Embryonic facial prominence (tissue), 1 donor: ENCODE measurements at regions not wholly inside any gene's neighbourhood (a gene's known extent, or its start where the extent isn't known, plus 50 kb on each side); places are given as distances from the start of the nearest gene placed in this dataset.

Experiments used
- DNase-seq: peaks from one replicate; pipeline ENCODE4 v3.0.0-alpha.2; 2016; ENCODE audit errors: extremely low spot score

DNA sequence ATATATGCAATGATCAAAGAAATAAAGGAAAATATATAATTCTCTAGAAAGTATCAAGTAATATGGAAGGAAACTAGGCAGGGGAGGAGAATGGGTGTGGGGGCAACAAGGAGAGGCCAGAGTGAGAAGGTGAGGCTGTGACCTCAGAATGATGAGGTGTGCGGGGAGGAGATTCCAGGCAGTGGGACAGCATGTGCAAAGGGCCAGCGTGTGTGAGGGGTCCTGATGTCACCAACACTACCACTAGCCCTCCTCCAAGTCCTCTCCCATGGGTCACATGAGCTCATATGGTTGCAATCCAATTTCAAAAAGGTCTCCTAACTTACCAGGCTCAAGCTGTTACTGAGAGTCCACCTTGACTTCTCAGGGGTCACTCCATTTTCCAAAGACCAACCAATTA lies 463.9 kb downstream of the MN1 start:
- DNase-seq: no peak

DNA sequence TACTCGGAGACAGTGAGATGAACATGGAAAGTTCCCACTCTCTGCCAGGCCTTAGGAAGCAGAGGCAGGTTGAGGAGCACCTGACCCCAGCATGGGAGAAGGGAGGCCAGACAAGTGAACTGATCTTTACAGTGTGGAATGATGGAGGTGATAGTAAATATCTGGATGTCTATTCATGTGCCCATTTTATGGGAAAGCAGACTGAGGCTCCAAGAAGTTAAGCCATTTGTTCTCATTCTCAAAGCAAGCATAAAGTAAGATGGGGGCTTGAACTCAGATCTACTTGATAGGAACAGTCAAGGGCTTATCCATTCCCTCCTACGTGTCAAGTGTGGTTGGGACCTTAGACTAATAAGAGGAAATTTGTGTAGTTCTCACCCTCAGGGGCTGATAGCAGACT lies 461.5 kb downstream of the MN1 start:
- DNase-seq: no peak

DNA sequence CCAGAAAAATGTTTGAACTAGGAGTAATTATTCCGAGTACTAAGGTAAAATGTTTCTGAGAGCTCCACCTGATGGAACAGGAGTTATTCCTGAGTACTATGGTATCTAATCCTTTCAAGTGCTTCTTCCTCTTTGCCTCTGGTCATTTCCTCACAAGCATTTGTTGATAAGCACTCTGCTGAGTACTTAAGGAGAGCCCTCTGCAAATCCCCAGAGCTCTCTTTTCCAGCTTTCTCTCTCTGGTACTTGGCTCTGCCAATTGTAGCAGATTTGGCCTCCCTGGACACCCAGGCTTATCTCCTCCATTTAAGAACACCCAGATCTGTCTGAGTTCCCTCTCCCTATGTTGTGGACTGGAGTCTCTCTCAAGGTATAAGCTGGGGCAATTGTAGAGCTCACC lies 457.0 kb downstream of the MN1 start:
- no peak for DNase-seq

DNA sequence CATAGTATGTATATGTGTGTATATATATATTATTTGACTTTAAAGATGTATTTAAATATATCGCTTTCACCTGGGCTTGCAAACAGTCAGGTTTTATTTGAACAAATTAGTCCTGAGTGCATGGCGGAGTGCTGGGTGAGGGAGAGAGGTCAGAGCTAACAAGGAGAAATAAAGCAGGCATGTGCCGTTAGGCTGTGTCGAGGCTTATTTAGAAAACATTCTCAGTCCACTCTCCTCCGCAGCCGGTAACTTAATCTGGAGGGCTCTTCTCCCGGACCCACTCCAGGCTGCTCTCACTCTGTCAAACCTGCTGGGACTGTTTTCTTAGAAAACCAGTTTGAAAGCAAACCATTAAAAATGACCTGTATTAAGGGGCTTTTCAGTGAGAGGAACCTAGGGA lies 455.9 kb downstream of the MN1 start:
- DNase-seq: no peak

DNA sequence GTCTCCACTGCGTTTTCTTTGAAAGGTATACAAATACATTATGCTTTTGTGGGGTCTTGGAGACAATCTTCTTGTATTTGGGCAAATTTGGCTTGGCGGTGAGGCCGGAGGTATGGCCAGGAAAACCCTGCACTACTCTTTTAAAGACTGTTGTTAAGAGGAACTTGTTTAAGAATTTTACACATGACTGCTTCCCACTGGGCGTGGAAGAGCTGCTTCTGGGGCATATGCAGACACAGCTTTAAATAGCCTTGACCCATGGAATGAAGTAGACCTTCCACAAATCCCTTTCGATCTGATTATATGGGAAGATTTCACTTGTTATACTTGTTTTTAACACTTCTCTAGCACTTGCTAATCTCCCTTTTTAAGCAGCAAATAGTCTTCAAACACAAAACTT lies 453.6 kb downstream of the MN1 start:
- DNase-seq: no peak

DNA sequence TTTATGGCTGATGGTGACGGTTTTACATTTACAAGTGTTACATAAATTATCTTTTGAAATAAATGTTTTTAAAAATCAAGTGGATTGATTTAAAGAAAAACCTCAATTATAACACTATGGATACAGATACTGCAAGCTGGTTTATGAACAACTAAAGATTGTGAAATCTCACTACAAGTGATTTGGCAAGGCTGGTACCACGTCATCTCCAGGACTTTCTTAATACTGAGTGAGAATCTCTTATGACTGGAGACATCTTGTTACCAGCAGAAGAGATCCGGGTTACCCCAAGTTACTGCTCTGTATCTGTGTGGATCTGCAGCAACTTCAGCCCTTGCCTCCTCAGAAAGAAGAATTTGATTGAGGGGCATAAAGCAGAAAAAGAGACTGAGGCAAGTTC lies 452.9 kb downstream of the MN1 start:
- DNase-seq: no peak

DNA sequence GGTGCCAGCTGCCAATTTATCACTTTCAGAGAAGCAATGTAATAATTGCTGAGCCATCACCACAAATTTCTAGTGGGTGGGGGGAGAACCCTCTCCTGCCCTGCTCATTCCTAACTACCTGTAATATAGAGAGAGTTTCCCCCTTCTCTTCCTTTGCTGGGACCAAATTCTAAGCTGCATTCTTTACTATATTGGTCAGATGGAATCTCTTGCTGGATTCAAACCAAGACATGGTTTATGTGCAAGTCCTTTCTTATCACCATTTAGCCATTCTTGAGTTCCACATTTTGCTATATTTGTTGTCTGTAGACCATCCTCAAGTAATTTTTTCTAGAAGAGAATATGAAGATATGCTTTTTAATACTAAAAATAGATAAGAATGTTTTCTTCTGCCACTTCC lies 452.1 kb downstream of the MN1 start:
- no peak for DNase-seq

DNA sequence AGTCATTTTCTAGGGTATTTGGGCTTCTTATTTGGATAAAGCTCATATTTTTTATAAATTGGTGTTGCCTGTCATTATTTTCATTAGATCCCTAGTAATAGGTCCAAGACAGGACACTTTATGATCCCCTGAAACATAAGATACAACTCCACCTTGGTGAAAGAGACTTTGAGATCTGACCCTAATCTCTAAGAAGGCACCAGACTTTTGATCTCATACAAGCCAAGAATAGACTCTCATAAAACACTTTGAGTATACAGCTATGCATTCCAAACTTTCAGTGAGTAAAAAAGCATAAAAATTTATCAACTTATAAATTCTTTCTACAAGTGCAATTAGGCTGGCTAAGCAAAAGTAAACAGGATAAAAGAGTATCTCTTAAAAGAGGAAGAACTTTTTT lies 451.2 kb downstream of the MN1 start:
- DNase-seq: no peak

DNA sequence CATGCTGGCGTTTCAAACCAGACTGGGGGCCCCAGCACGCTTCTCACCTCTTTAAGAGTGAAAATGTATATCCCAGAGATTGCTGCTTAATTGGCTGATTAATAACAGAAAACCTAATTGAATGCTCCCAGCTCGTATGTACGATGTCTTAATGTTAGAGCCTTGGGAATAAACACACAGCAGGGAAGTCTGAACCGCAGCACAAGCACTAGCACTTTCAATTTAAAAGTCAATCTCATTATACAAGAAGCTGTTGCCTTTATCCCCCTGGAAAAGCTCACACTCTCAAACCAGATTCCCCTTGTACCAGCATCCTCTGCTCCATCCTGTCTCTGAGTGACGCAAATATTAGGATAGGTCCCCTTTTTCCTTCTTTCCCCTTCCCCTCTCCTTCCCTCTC lies 449.1 kb downstream of the MN1 start:
- no peak for DNase-seq

DNA sequence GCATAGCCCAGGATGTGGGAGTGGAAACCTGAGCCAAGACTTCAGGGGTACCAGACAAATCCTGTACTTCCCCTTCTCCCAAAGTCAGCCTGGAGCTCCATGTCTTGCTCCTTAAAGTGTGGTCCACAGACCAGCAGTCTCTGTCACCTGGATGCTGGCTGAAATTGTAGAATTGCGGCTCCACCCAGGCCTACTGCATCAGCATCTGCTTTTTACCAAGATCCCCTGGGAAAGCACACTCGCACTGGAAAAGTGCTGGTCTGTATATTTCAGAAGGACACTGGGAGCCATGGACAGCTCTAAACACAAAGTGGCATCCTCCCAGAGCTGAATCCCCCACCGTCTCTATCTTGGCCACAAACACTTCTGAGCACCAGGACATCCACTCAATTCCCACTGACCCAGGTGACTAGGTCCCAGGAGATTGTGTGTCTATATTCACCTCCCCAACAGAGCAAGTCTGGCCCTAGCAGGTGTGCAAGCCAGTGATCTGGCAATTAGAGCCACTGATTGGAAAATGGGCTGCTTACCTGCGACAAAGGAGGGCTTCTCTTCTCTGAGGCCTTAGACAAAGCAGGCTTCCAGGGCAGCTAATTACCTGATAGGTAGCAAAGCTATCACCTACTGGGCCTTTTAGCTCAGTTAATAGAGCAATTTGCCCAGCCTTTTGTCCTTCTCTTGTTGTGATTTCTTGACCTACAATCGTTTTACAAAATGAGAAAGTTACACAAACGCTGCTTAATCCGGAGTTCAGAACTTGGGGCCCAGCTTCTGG lies 443.3 kb downstream of the MN1 start:
- no peak for DNase-seq

DNA sequence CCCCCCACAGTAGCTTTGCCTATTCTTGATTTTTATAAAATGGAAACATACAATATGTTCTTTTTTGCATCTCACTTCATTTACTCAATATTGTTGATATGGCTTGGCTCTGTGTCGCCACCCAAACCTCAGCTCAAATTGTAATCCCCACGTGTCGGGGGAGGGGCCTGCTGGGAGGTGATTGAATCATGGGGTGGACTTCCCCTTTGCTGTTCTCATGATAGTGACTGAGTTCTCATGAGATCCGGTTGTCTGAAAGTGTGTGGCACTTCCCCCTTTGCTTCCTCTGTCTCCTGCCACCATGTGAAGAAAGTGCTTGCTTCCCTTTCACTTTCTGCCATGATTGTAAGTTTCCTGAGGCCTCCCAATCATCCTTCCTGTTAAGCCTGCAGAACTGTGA lies 431.3 kb downstream of the MN1 start:
- DNase-seq: no peak

DNA sequence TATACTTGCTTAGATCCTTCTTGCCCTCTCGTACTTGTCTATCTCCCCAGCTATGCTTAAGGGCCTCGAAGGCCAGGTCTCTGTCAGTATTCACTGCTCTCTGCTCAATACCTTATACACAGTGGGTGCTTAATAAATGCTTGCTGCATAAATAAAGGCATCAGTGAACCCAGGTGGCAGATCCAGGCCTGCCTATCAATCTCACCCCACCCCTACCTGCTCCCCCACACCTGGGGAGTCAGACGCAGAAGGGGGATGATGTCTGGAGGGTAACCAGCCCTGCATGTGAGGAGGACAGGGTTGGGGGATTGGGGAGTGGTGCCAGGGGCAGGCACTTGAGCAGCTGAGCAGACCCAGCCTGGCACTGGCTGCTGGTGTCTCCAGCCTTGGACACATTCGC lies 430.6 kb downstream of the MN1 start:
- DNase-seq: no peak

DNA sequence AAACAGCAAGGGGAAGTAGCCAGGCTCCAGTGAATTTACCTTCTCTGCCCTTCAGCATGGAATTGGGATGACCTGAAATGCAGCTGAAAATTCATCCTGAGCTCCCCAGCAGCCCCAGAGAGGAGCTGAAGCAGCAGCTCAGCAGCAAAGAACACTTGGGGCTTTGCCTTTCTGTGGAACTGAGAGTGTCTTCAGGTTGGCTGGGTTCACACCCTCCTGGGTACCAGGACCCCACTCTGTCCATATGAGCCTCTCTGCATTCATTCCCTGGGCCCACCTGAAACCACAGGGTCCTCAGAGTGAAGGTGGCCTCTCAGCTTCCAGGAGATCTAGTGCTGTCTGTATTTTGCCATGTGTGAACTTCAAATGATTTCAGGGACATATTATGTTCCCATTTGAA lies 429.2 kb downstream of the MN1 start:
- no peak for DNase-seq

DNA sequence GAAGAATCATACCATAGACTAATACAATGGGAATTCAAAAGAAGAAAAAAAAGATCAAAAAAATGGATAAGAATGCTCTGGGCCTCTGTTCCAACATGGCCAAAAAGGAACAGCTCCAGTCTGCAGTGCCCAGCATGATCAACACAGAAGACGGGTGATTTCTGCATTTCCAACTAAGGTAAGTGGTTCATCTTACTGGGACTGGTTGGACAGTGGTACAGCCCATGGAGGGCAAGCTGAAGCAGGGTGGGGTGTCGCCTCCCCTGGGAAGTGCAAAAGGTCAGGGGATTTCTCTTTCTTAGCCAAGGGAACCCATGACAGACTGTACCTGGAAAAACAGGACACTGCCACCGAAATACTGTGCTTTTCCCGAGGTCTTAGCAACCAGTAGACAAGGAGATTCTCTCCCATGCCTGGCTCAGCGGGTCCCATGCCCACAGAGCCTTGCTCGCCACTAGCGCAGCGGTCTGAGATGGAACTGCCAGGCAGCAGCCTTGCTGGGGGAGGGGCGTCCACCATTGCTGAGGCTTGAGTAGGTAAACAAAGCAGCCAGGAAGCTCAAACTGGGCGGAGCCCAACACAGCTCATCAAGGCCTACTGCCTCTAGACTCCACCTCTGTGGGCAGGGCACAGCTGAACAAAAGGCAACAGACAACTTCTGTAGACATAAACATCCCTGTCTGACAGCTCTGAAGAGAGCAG lies 428.4 kb downstream of the MN1 start:
- DNase-seq: no peak

DNA sequence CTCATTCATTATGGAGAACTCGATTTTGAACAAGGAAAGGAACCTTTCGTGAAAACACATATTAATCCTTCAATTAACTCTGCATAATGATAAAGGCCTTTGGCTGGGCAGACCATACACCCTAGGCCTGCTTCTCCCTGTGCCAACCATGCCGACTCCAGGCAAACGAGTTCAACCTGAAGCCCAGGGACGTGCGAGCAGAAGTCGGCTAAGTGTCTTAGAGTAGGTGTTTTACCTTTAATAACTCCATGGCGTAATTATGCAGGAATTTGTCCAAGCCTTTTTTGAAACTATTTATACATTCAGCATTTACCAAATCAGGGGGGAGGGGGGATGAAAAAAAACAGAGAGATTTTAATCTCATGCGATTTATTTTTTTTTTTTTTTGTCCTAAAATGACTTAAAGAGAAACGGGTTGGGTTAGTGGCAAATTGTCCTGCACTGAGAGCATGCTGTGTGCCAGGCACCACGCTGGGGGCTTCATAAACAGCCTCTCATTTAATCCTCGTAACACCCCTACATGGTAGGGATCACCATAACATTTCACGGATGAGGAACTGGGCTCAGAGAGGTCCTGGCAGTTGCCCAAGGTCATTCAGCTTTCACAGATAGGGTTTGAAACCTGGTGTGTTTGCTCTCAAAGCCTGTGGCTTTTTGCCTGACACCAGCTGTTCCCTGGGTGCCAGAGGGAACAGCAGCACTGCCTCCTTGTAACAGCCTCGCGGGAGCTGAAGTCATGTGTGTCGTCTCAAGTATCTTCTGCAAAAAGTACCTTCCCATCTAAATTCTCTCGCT lies 423.9 kb downstream of the MN1 start:
- DNase-seq: no peak

DNA sequence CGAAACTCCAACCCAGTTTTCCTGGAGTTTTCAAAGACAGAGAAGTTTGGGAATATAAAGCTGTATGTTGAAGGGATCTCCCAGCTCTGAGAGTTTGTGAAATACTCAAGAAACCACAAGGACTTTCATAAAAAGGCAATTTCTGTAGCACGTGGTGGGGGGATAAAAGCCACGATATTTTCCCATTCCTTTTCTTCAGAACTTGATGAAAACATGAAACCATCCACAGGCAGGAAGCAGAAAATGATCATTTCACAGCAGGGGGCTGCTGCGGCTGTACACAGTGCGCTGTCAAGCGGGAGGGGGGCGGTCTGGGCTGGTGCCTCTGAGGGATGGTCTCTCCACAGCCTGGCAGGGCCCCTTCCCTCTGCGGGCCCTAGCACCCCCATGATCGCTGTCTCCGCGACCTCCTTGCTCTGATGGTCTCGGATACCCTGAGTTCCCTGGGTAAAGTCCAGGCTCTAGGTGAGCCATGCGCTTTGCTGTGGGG lies 423.2 kb downstream of the MN1 start:
- peak; percentile 50 for DNase-seq

DNA sequence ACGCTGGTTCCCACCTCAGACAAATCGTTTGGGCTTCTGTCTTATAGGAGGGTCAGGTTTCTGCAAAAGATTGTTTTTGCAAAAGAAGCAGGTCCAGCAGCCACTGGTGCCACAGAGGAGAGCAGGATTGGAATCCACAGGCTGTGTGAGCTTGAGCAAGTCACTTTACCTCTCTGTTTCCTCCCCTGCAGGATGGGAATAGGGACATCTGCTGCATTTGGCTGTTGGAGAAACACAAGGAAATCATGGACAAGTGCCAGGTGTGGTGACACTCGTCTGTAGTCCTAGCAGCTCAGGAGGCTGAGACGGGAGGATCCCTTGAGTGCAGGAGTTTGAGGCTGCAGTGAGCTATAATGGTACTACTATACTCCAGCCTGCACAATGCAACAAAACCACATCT lies 422.6 kb downstream of the MN1 start:
- DNase-seq: no peak

DNA sequence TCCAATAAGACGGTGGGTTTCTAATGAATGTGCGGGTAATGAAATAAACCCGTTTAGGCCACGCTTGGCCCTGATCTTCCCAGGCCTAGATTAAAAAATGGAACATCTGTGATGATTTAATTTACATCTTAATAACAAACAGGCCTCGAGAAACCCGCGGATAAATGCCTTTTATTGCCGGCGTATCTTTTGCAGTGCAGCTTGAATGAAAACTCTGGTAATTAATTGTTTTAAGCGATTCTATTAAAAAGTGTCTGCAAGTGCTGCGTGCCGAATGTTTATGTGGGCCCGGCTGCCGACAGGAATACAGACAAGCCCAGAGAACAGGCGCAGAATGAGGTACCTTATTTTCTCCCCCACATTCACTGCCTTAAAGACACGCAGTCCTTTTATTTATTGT lies 420.7 kb downstream of the MN1 start:
- DNase-seq: no peak

DNA sequence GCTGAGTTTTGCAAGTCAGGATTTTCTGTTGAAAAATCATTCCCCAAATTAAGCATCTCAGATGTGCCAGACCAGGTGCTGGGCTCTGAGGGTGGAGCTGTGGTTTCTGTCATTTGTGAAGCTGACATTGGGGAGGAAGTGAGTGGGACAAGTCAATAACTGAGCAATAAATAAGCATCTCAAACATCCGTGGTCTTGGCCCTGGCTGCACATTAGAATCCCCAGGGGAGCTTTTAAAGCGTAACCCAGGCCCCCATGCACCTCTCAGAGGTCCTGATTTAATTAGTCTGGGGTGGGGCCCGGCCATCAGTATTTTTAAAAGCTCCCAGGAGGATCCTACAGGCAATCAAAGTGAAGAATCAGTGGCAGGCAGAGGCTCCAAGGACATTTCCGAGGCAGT lies 420.0 kb downstream of the MN1 start:
- no peak for DNase-seq

DNA sequence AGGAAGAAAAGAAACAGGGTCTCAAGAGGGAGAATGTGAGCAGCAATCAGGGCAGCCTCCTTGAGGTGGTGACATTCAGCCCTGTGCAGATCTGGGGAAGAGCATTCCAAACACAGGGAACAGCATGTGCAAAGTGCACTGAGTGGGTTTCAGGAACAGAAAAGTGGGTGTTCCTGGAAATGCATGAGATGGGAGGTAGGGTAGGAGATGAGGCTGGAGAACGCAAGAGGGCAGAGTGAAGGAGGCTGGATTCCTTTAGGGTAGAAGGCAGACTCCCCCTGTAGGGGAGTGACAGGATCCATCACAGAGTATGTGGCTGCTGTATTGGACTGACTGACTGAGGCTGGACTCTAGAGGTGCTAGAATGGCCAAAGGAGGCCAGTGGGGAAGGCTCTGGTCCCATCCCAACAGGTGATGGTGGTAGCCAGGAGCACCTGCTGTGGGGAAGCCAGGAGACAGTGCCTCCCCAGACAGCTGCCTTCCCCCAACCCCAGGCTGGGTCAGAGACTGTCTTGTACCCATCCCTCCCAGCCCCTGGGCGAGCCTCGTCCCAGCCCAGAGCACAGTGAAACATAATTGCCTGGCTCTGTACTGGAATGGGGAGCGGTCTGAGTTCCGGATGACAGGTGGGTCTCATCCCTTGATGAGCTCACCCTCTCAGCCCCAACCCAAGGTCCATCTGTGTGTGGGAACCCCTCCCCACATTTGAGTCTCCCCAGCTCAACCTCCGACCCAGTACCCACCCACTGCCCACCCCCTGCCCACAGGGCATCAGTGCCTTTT lies 419.4 kb downstream of the MN1 start:
- no peak for DNase-seq

DNA sequence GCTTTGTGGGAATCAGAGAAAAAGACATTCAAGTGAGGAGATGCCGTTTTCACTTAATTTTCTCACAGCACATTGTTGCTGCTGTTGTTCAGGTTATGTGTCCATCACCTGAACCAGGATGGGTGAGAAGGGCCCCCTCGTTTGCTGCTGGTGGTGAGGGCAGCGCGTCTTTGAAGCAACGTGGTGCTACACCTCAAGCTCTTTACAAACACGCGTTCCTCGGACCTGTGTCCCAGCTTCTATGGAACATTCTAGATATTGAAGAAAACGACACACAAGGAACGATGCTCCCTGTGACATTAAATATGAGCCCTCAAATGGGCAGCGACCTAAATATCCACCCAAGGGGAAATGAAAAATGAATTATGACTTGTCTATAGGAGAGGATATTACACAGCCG lies 418.6 kb downstream of the MN1 start:
- no peak for DNase-seq

DNA sequence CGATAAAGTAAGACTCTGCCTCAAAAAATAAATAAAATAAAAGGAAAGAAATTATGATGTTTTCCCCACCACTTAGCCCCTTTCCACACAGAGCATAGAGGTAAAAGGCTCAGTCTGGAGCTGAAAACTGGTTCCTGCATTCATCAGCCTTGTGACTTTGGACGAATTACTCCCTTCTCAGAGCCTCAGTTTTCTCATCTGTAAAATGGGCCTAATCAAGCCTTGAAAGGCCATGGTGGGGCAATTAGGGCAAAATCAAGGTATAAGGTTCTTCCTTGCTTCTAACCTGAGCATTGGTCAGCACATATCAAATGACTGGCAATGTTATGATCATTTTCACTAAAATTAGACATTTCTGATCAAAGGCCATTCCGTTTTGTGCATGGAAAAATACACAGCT lies 417.7 kb downstream of the MN1 start:
- no peak for DNase-seq
